ENCODE measurements at regions not wholly inside any gene's neighbourhood (a gene's known extent, or its start where the extent isn't known, plus 50 kb on each side); places are given as distances from the start of the nearest gene placed in this dataset.

DNA sequence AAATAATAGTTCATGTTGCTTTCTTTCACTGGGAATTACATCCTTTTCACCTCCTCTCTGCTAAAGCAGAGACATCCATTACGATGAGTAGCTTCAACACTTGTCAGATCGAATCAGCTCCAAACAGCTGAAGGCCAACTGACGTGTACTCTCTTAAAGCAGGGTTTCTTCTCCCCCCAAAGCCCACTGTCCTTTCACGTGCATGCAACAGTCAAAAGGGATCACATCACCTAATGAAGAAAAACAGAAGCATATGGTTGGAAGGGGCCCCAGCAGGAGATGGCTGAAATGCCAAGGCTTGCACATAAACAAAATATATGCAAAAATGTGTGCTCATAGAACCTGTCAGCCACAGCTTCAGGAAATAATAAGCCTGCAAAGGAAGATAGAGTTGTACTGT, 421.6 kb downstream of the ANXA1 start:
- TF ChIP-seq, protein P1, sequence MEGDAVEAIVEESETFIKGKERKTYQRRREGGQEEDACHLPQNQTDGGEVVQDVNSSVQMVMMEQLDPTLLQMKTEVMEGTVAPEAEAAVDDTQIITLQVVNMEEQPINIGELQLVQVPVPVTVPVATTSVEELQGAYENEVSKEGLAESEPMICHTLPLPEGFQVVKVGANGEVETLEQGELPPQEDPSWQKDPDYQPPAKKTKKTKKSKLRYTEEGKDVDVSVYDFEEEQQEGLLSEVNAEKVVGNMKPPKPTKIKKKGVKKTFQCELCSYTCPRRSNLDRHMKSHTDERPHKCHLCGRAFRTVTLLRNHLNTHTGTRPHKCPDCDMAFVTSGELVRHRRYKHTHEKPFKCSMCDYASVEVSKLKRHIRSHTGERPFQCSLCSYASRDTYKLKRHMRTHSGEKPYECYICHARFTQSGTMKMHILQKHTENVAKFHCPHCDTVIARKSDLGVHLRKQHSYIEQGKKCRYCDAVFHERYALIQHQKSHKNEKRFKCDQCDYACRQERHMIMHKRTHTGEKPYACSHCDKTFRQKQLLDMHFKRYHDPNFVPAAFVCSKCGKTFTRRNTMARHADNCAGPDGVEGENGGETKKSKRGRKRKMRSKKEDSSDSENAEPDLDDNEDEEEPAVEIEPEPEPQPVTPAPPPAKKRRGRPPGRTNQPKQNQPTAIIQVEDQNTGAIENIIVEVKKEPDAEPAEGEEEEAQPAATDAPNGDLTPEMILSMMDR (IDR thresholded peaks at IDR 0.05; ENCODE audit: insufficient read depth, low read length, poor library complexity, severe bottlenecking): no peak
- Histone ChIP-seq H3K36me3 (ENCODE audit: control insufficient read depth, insufficient read depth, low read length) (no peaks in the 10 kb centered on the region), H3K4me3 (replicated peaks; ENCODE audit: low read depth, low read length) (no peak overlapping the region), H3K27me3 (replicated peaks; ENCODE audit: control insufficient read depth, insufficient read depth, low read length) (no peaks in the 10 kb centered on the region)
- no peak for DNase-seq (ENCODE audit: extremely low read depth, insufficient read length)

DNA sequence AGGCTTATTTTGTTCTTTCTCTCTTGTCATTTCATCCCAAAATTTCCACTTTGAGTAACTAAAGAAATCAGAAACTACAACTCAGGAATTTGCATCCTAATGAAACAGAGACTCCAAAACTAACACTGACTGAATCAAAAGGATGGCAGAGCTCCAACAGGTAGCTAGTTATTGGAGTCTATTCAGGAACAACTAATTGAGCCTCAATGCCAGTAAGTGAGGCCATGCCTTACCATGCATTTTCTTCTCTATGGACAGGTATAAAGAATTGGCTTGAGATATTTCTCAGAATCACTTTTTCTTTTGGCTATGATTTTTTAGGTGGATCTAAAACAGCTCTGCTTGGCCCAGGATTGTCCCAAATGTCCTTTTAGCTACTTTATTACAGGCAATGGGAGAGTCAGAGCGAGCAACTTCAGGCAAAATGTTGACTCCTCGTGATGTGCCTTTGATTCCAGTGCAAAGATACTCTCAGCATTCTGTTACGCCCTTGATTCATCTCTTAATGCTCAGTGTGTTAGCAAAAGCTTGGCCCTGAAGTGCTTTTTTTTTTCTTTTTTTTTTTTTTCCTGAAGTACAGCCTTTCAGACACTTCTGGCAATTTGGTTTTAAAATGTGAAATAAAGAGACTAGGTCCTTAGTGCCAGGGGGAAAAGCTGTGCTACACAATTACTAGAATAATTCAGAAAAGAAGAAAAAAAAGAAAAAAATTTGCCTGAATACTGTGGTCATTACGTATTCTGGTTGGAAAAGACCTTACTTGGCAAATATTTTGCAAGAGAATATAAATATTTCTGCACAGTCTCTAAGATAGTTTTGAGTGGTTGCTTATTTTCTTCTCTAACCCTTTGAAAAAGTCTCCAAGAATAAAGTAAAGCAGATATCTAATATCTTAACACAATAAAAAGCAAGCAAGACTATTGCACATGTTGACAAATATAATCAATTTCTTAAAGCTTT, 423.7 kb downstream of the ANXA1 start:
- H3K36me3 ChIP-seq (ENCODE audit: control insufficient read depth, insufficient read depth, low read length): no peaks in the 10 kb centered on the region
- no peak for DNase-seq (ENCODE audit: extremely low read depth, insufficient read length)
- H3K4me3 ChIP-seq (replicated peaks; ENCODE audit: low read depth, low read length): no peak overlapping the region
- TF ChIP-seq, protein P1 (IDR thresholded peaks at IDR 0.05; ENCODE audit: insufficient read depth, low read length, poor library complexity, severe bottlenecking): no peak
- H3K27me3 ChIP-seq (replicated peaks; ENCODE audit: control insufficient read depth, insufficient read depth, low read length): no peaks in the 10 kb centered on the region

DNA sequence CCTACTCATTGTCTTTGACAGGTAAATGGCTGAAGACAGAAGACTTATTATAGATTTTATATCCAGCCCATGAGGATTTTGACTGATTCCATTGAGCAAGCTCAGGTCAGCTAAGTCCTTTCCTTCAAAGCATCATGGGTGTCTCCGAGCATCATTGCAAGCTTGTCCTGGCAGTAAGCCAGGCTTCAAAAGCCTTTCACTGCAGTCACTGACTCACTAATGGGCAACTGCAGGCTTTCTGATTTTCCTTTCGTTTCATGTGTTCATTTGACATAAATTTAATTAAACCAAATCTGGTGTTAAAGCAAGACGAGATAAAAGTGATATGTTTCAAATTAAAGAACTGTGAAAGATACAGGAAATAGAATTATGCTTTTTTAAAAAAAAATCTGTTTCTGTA, 426.2 kb downstream of the ANXA1 start:
- H3K27me3 ChIP-seq (replicated peaks; ENCODE audit: control insufficient read depth, insufficient read depth, low read length): no peaks in the 10 kb centered on the region
- DNase-seq (ENCODE audit: extremely low read depth, insufficient read length): no peak
- H3K36me3 ChIP-seq (ENCODE audit: control insufficient read depth, insufficient read depth, low read length): no peaks in the 10 kb centered on the region
- no peak overlapping the region for H3K4me3 ChIP-seq (replicated peaks; ENCODE audit: low read depth, low read length)
- TF ChIP-seq, protein P1 (IDR thresholded peaks at IDR 0.05; ENCODE audit: insufficient read depth, low read length, poor library complexity, severe bottlenecking): no peak

DNA sequence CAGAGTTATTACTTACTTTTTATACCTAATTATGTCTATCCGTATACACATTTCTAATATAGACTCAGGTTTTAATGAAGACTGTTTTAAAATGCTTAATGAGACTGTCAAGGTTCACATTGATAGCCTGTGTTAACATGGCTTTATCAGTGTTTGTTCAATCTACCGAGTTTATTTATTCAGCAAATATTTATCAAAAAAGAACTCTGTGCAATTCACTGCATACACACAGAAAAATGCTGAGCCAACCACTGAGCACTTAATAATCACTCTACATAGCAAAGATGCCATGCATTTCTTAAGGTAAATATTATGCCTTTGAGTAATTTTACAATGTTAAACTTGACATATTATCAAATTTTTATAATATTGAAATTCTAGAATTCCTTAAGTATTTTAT, 428.2 kb downstream of the ANXA1 start:
- no peaks in the 10 kb centered on the region for H3K27me3 ChIP-seq (replicated peaks; ENCODE audit: control insufficient read depth, insufficient read depth, low read length)
- TF ChIP-seq, protein P1 (IDR thresholded peaks at IDR 0.05; ENCODE audit: insufficient read depth, low read length, poor library complexity, severe bottlenecking): no peak
- no peak for DNase-seq (ENCODE audit: extremely low read depth, insufficient read length)
- no peaks in the 10 kb centered on the region for H3K36me3 ChIP-seq (ENCODE audit: control insufficient read depth, insufficient read depth, low read length)
- H3K4me3 ChIP-seq (replicated peaks; ENCODE audit: low read depth, low read length): no peak overlapping the region

DNA sequence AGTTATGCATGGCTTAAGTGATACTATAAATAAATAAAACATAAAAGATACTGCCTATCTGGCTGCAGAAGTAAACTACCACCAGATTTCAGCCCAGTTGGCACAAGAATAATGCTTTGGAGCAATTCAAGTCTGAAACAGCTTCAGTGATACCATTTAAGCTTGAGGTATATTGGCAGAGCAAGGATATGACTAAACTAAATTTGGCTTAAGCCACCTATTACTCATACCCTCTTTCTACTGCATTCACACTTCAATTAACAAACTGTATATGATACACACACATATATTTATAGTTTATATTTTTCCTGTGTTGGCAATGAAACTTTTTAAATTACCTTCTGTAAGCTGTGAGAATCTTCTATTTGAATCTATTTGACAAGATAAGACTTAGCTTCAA, 431.9 kb downstream of the ANXA1 start:
- TF ChIP-seq, protein P1 (IDR thresholded peaks at IDR 0.05; ENCODE audit: insufficient read depth, low read length, poor library complexity, severe bottlenecking): no peak
- Histone ChIP-seq H3K36me3 (ENCODE audit: control insufficient read depth, insufficient read depth, low read length) (no peaks in the 10 kb centered on the region), H3K27me3 (replicated peaks; ENCODE audit: control insufficient read depth, insufficient read depth, low read length) (no peaks in the 10 kb centered on the region), H3K4me3 (replicated peaks; ENCODE audit: low read depth, low read length) (no peak overlapping the region)
- no peak for DNase-seq (ENCODE audit: extremely low read depth, insufficient read length)

All from GM06990 (cell line).